ENCODE measurements at regions not wholly inside any gene's neighbourhood (a gene's known extent, or its start where the extent isn't known, plus 50 kb on each side); places are given as distances from the start of the nearest gene placed in this dataset.

GRCh38 chrX:8413279-8413678 lies 51.4 kb upstream of the VCX3B start:
- intact Hi-C loops (cut with DNase I) = no loop called here
- no peaks in the 10 kb centered on the region for H3K36me3 ChIP-seq (ENCODE audit: control insufficient read depth in 2 of 3, insufficient read depth in 3 of 3, low read length in 3 of 3)
- no peaks in the 10 kb centered on the region for H3K4me1 ChIP-seq (ENCODE audit: control insufficient read depth in 2 of 3, insufficient read depth in 2 of 3, low read depth in 1 of 3, low read length in 3 of 3)
- H3K27me3 ChIP-seq (ENCODE audit: control insufficient read depth, insufficient read depth, low read length) = no peaks in the 10 kb centered on the region
- DNase-seq (no peak), FAIRE-seq (no peak)
- H3K9me3 ChIP-seq (ENCODE audit: control insufficient read depth in 2 of 3, insufficient read depth in 1 of 3, low read length in 3 of 3) = no peaks in the 10 kb centered on the region
- no peak for TF ChIP-seq CTCF (IDR thresholded peaks at IDR 0.05; ENCODE audit: borderline replicate concordance, extremely low read depth, insufficient read depth)
- H3K9ac ChIP-seq (ENCODE audit: low read length in 3 of 3) = no peak overlapping the region
- H3K27ac ChIP-seq (ENCODE audit: low read depth in 2 of 2, low read length in 2 of 2) = no peak overlapping the region
- H3K4me3 ChIP-seq (ENCODE audit: low read length in 3 of 3) = no peak overlapping the region
